NK-92 (cell line): ENCODE measurements at regions not wholly inside any gene's neighbourhood (a gene's known extent, or its start where the extent isn't known, plus 50 kb on each side); places are given as distances from the start of the nearest gene placed in this dataset.

Experiments used
- DNase-seq: peaks from one replicate; lab custom pipeline; 2025; ENCODE audit not compliant: unreplicated experiment; lab: John Stamatoyannopoulos, UW

GRCh38 chr10:63707254-63707910 is 186.2 kb downstream of the REEP3 start:
- DNase-seq, result no peak

- DNase-seq, result no peak
Observed at GRCh38 chr10:63708421-63708820, 187.2 kb downstream of the REEP3 start.

- DNase-seq, result no peak
Observed at GRCh38 chr10:63710703-63711102, 189.5 kb downstream of the REEP3 start.

- no peak for DNase-seq
Observed at GRCh38 chr10:63711361-63711760, 190.2 kb downstream of the REEP3 start.

- DNase-seq, result no peak
Observed at GRCh38 chr10:63711867-63712716, 190.9 kb downstream of the REEP3 start.

- DNase-seq, result no peak
Observed at GRCh38 chr10:63712717-63713115, 191.5 kb downstream of the REEP3 start.

GRCh38 chr10:63713191-63714144 is 192.3 kb downstream of the REEP3 start:
- no peak for DNase-seq

- DNase-seq, result no peak
Observed at GRCh38 chr10:63716016-63716580, 194.9 kb downstream of the REEP3 start.

GRCh38 chr10:63717027-63717715 is 196.0 kb downstream of the REEP3 start:
- no peak for DNase-seq

GRCh38 chr10:63718006-63718405 is 196.8 kb downstream of the REEP3 start:
- DNase-seq, result no peak

- no peak for DNase-seq
Observed at GRCh38 chr10:63718421-63718820, 197.2 kb downstream of the REEP3 start.

- DNase-seq, result no peak
Observed at GRCh38 chr10:63719226-63719856, 198.1 kb downstream of the REEP3 start.

- DNase-seq, result no peak
Observed at GRCh38 chr10:63720072-63720537, 198.9 kb downstream of the REEP3 start.

GRCh38 chr10:63720676-63721075 is 199.5 kb downstream of the REEP3 start:
- DNase-seq, result no peak

- no peak for DNase-seq
Observed at GRCh38 chr10:63722537-63722936, 201.3 kb downstream of the REEP3 start.

- no peak for DNase-seq
Observed at GRCh38 chr10:63723320-63723719, 202.1 kb downstream of the REEP3 start.

GRCh38 chr10:63723741-63724140 is 202.5 kb downstream of the REEP3 start:
- DNase-seq, result no peak

GRCh38 chr10:63724922-63725321 is 203.7 kb downstream of the REEP3 start:
- DNase-seq, result no peak

GRCh38 chr10:63726867-63727266 is 205.7 kb downstream of the REEP3 start:
- no peak for DNase-seq

GRCh38 chr10:63727636-63728035 is 206.4 kb downstream of the REEP3 start:
- DNase-seq, result no peak
